ENCODE measurements at regions not wholly inside any gene's neighbourhood (a gene's known extent, or its start where the extent isn't known, plus 50 kb on each side); places are given as distances from the start of the nearest gene placed in this dataset.

DNA sequence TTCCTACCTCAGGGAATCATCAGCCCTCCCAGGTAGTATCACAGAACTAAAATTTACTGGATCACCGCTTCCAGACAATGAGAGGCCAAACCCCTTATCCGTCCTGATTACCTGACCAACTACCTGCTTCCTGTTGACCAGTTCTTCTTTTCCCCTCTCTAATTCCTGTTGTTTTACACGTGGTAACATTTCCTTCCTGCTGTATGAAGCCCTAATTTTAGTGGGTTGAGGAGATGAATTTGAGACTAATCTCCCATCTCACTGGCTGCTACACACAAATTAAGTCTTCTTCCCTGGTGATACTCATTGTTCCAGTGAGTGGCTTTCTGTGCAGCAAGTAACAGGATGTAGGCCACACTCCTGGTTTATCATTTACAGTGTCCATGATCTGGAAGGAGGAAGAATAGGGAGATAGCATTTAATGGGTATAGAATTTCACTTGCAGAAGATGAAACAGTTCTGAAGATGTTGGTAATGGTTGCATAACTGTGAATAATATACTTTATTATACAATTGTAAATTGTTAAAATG is 2112.9 kb downstream of the NCAM2 start (continued):
- TF ChIP-seq ZNF274 (IDR thresholded peaks at IDR 0.05; ENCODE audit: borderline replicate concordance, extremely low read depth, low read length) (no peak), GABPA (IDR thresholded peaks at IDR 0.05; ENCODE audit: borderline replicate concordance, insufficient read depth, low read length) (no peak), YY1 (IDR thresholded peaks at IDR 0.05; ENCODE audit: low read depth, low read length) (no peak), CHD1 (IDR thresholded peaks at IDR 0.05; ENCODE audit: low read depth, low read length) (no peak)

Measured in H1 (cell line).